HG02970 (cell line): ENCODE measurements at regions not wholly inside any gene's neighbourhood (a gene's known extent, or its start where the extent isn't known, plus 50 kb on each side); places are given as distances from the start of the nearest gene placed in this dataset.

Experiments
- ATAC-seq: cut with Tn5 transposase; IDR thresholded peaks from one replicate; pipeline ENCODE4 v1.9.1; 2021; ENCODE audit warnings: mild to moderate bottlenecking, moderate library complexity, moderate number of reproducible peaks; ENCODE audit not compliant: unreplicated experiment, low FRiP score

- no peak for ATAC-seq
Measured at GRCh38 chr21:27301220-27301619, 334.3 kb upstream of the ADAMTS5 start.

GRCh38 chr21:27300770-27301169 is 333.9 kb upstream of the ADAMTS5 start:
- no peak for ATAC-seq

- no peak for ATAC-seq
Measured at GRCh38 chr21:27298465-27298864, 331.6 kb upstream of the ADAMTS5 start.

GRCh38 chr21:27293239-27293638 is 326.4 kb upstream of the ADAMTS5 start:
- ATAC-seq, result no peak

GRCh38 chr21:27292783-27293182 is 325.9 kb upstream of the ADAMTS5 start:
- ATAC-seq, result no peak

GRCh38 chr21:27292229-27292628 is 325.3 kb upstream of the ADAMTS5 start:
- ATAC-seq, result no peak

GRCh38 chr21:27291006-27291405 is 324.1 kb upstream of the ADAMTS5 start:
- no peak for ATAC-seq

GRCh38 chr21:27290028-27290427 is 323.1 kb upstream of the ADAMTS5 start:
- no peak for ATAC-seq

GRCh38 chr21:27286760-27287159 is 319.9 kb upstream of the ADAMTS5 start:
- no peak for ATAC-seq

- ATAC-seq, result no peak
Measured at GRCh38 chr21:27277110-27277509, 310.2 kb upstream of the ADAMTS5 start.

- ATAC-seq, result no peak
Measured at GRCh38 chr21:27275294-27275927, 308.5 kb upstream of the ADAMTS5 start.

GRCh38 chr21:27269644-27270043 is 302.8 kb upstream of the ADAMTS5 start:
- no peak for ATAC-seq

- ATAC-seq, result no peak
Measured at GRCh38 chr21:27268290-27268689, 301.4 kb upstream of the ADAMTS5 start.

GRCh38 chr21:27265949-27266348 is 299.1 kb upstream of the ADAMTS5 start:
- no peak for ATAC-seq

- no peak for ATAC-seq
Measured at GRCh38 chr21:27265492-27265891, 298.6 kb upstream of the ADAMTS5 start.

GRCh38 chr21:27261676-27262075 is 294.8 kb upstream of the ADAMTS5 start:
- no peak for ATAC-seq

- no peak for ATAC-seq
Measured at GRCh38 chr21:27260728-27261127, 293.8 kb upstream of the ADAMTS5 start.

- ATAC-seq, result no peak
Measured at GRCh38 chr21:27258742-27259448, 292.0 kb upstream of the ADAMTS5 start.

GRCh38 chr21:27257908-27258556 is 291.1 kb upstream of the ADAMTS5 start:
- no peak for ATAC-seq

- no peak for ATAC-seq
Measured at GRCh38 chr21:27257226-27257625, 290.3 kb upstream of the ADAMTS5 start.

- no peak for ATAC-seq
Measured at GRCh38 chr21:27251752-27252151, 284.9 kb upstream of the ADAMTS5 start.

GRCh38 chr21:27250366-27250765 is 283.5 kb upstream of the ADAMTS5 start:
- ATAC-seq, result no peak
